K562 (cell line): ENCODE measurements at regions not wholly inside any gene's neighbourhood (a gene's known extent, or its start where the extent isn't known, plus 50 kb on each side); places are given as distances from the start of the nearest gene placed in this dataset.
A peak's percentile ranks its signal among the peaks of the same experiment; 100 is the strongest.

ENCODE experiments used
- CBX3 ChIP-seq, 2 experiments: IDR thresholded peaks; 1 replicate in 1 of 2; 2 replicates in 1 of 2; pipeline ENCODE4 v1.6.1; 2012; ENCODE audit warnings: inconsistent platforms in 2 of 2, low read length in 2 of 2, borderline replicate concordance in 1 of 2, control low read depth in 1 of 2
- CTCF ChIP-seq, 3 experiments: IDR thresholded peaks in 2 of 3; conservative IDR thresholded peaks in 1 of 3; 2 replicates each; pipeline ENCODE4 v1.5.1; 2011 to 2012; ENCODE audit warnings: low read length in 3 of 3, mild to moderate bottlenecking in 3 of 3, control low read depth in 2 of 3, improper control_type of control experiment in 1 of 3, inconsistent platforms in 1 of 3, low read depth in 1 of 3, mixed read lengths in 1 of 3, moderate library complexity in 1 of 3; ENCODE audit not compliant: insufficient read depth in 2 of 3
- FOXM1 ChIP-seq, 2 experiments: fragments of 450-650 bp in 1 of 2; sonication (generic) in 1 of 2; formaldehyde crosslinking in 1 of 2; IDR thresholded peaks; 2 replicates each; pipeline versions ENCODE4 v1.6.1 to v1.9.0; 2017 to 2022; ENCODE audit warnings: low read depth in 2 of 2, mild to moderate bottlenecking in 2 of 2, missing genetic modification reagents in 1 of 2, moderate library complexity in 1 of 2
- GABPB1 ChIP-seq: sonication (generic); formaldehyde crosslinking; IDR thresholded peaks from 2 replicates; pipeline ENCODE4 v1.8.0; 2022; ENCODE audit warnings: mild to moderate bottlenecking, missing genetic modification reagents
- GTF2E2 ChIP-seq: fragments of 200-800 bp; sonication (Bioruptor generic); IDR thresholded peaks from 2 replicates; pipeline ENCODE4 v1.6.1; 2016; ENCODE audit warnings: missing genetic modification characterization, missing compliant biosample characterization
- HMG20B ChIP-seq: fragments of 250-450 bp; sonication (Bioruptor Pico); IDR thresholded peaks from 2 replicates; pipeline ENCODE4 v1.5.0; 2021; ENCODE audit warnings: mild to moderate bottlenecking
- KAT7 ChIP-seq: sonication (generic); formaldehyde crosslinking; IDR thresholded peaks from 2 replicates; pipeline ENCODE4 v1.8.0; 2022; ENCODE audit warnings: missing genetic modification reagents, mild to moderate bottlenecking, borderline replicate concordance
- KLF16 ChIP-seq: IDR thresholded peaks from 2 replicates; pipeline ENCODE4 v1.6.1; 2016; ENCODE audit warnings: antibody characterized with exemption
- LARP7 ChIP-seq: fragments of 450-650 bp; IDR thresholded peaks from 2 replicates; pipeline ENCODE4 v1.6.1; 2016
- MCM5 ChIP-seq: fragments of 450-650 bp; IDR thresholded peaks from 2 replicates; pipeline ENCODE4 v1.6.1; 2016; ENCODE audit warnings: low read depth
- MYNN ChIP-seq, 2 experiments: sonication (generic); formaldehyde crosslinking in 1 of 2; IDR thresholded peaks; 2 replicates each; pipeline versions ENCODE4 v1.5.0 to v1.6.1; 2016 to 2020; ENCODE audit warnings: antibody characterized with exemption in 1 of 2, missing genetic modification reagents in 1 of 2
- NCOA2 ChIP-seq, 2 experiments: fragments of 450-650 bp; IDR thresholded peaks; 2 replicates each; pipeline ENCODE4 v1.6.1; 2018; ENCODE audit warnings: mild to moderate bottlenecking in 2 of 2, moderate library complexity in 1 of 2; ENCODE audit not compliant: partially characterized antibody in 2 of 2
- NUFIP1 ChIP-seq: fragments of 450-650 bp; IDR thresholded peaks from 2 replicates; pipeline ENCODE4 v1.6.1; 2018; ENCODE audit not compliant: partially characterized antibody
- PTRF ChIP-seq: fragments of 450-650 bp; IDR thresholded peaks from 2 replicates; pipeline ENCODE4 v1.6.1; 2016; ENCODE audit warnings: mild to moderate bottlenecking, missing genetic modification characterization, missing compliant biosample characterization
- TAF7 ChIP-seq: fragments of 450-650 bp; IDR thresholded peaks from 2 replicates; pipeline ENCODE4 v1.6.1; 2016; ENCODE audit warnings: missing genetic modification characterization, missing compliant biosample characterization
- XRCC3 ChIP-seq: fragments of 450-650 bp; IDR thresholded peaks from 2 replicates; pipeline ENCODE4 v1.6.1; 2017; ENCODE audit warnings: mild to moderate bottlenecking, moderate library complexity
- ZBTB2 ChIP-seq: fragments of 450-650 bp; IDR thresholded peaks from 2 replicates; pipeline ENCODE4 v1.6.1; 2016; ENCODE audit warnings: antibody characterized with exemption
- ZNF134 ChIP-seq: fragments of 250-450 bp; sonication (Bioruptor Pico); conservative IDR thresholded peaks from 2 replicates; pipeline ENCODE4 v1.4.0; 2020
- ZNF175 ChIP-seq: fragments of 200-800 bp; sonication (Bioruptor generic); IDR thresholded peaks from 2 replicates; pipeline ENCODE4 v1.6.1; 2016; ENCODE audit warnings: low read depth, mild to moderate bottlenecking, missing genetic modification characterization, missing compliant biosample characterization
- ZNF23 ChIP-seq: fragments of 250-450 bp; sonication (Bioruptor Pico); IDR thresholded peaks from 2 replicates; pipeline ENCODE4 v1.4.0; 2020; ENCODE audit warnings: mild to moderate bottlenecking
- ZNF507 ChIP-seq: conservative IDR thresholded peaks from 2 replicates; pipeline ENCODE4 v1.6.1; 2017; ENCODE audit warnings: missing genetic modification characterization, missing compliant biosample characterization
- ZNF551 ChIP-seq: fragments of 250-450 bp; sonication (Bioruptor Pico); IDR thresholded peaks from 2 replicates; pipeline ENCODE4 v1.5.0; 2021; ENCODE audit warnings: mild to moderate bottlenecking, moderate library complexity
- ZNF695 ChIP-seq: fragments of 450-650 bp; formaldehyde crosslinking; IDR thresholded peaks from 2 replicates; pipeline ENCODE4 v1.4.0; 2020; ENCODE audit warnings: mild to moderate bottlenecking, moderate library complexity
- ZZZ3 ChIP-seq: fragments of 450-650 bp; IDR thresholded peaks from 2 replicates; pipeline ENCODE4 v1.6.1; 2016; ENCODE audit warnings: antibody characterized with exemption, mild to moderate bottlenecking, moderate library complexity

GRCh38 chr1:224503161-224504118, 68.8 kb upstream of the WDR26 start (continued):
- TF ChIP-seq ZNF551 (CRISPR knock-in tag) = no peak
- peak; percentile 83; the same call in 1 of the 2 replicates for TF ChIP-seq ZBTB2
- TF ChIP-seq ZNF134 = peak; percentile 4; the same call in 1 of the 2 replicates
- TF ChIP-seq HMG20B (CRISPR knock-in tag) = no peak
- 0 out of 2 replicates have a peak, but pooled peaks have one; percentile 6 for TF ChIP-seq ZNF695 (CRISPR knock-in tag)
- TF ChIP-seq XRCC3 = no peak
- TF ChIP-seq MCM5 = no peak
- TF ChIP-seq TAF7 = no peak
- peak in 1 of 2 experiments; percentile 72 for TF ChIP-seq NCOA2 (IDR thresholded peaks at IDR 0.05; ENCODE audit: partially characterized antibody in 2 of 2)
- no peak for TF ChIP-seq GTF2E2
- no peak for TF ChIP-seq ZNF507 (tag)
- 0 out of 2 replicates have a peak, but pooled peaks have one; percentile 43 for TF ChIP-seq LARP7
- no peak for TF ChIP-seq NUFIP1
- peak; percentile 63 for TF ChIP-seq ZNF23 (CRISPR knock-in tag)
- peak; percentile 66 to 73 (median 68) for TF ChIP-seq CTCF (IDR thresholded peaks at IDR 0.05 in 2 of 3, conservative IDR thresholded peaks at IDR 0.05 in 1 of 3; ENCODE audit: insufficient read depth in 2 of 3, low read depth in 1 of 3, low read length in 3 of 3)
- peak; percentile 100 for TF ChIP-seq KLF16
- TF ChIP-seq ZNF175 (CRISPR knock-in tag) = peak; percentile 96
- peak; percentile 88; the same call in 1 of the 2 replicates for TF ChIP-seq GABPB1
- TF ChIP-seq FOXM1 (IDR thresholded peaks at IDR 0.05; ENCODE audit: low read depth) = peak; percentile 97
- TF ChIP-seq FOXM1 (CRISPR knock-in tag; IDR thresholded peaks at IDR 0.05; ENCODE audit: low read depth) = no peak
- TF ChIP-seq PTRF (tag) = no peak
- peak in 1 of 2 experiments; percentile 98; a peak in 2 of 3 replicates for TF ChIP-seq CBX3 (IDR thresholded peaks at IDR 0.05; ENCODE audit: borderline replicate concordance in 1 of 2, low read length in 2 of 2)
- TF ChIP-seq KAT7 (CRISPR knock-in tag) = peak; percentile 98; the same call in 1 of the 2 replicates
- no peak for TF ChIP-seq ZZZ3
- peak; percentile 98 for TF ChIP-seq MYNN (IDR thresholded peaks at IDR 0.05)
- no peak for TF ChIP-seq MYNN (CRISPR knock-in tag; IDR thresholded peaks at IDR 0.05)
